Osteoblast (primary cell): ENCODE measurements at regions not wholly inside any gene's neighbourhood (a gene's known extent, or its start where the extent isn't known, plus 50 kb on each side); places are given as distances from the start of the nearest gene placed in this dataset.

Experiments used
- DNase-seq: peaks from one replicate; pipeline ENCODE4 v3.0.0; 2011; ENCODE audit warnings: low spot score, mixed read lengths; ENCODE audit not compliant: insufficient read length; ENCODE audit errors: missing footprints
- H2AFZ ChIP-seq: 2 replicates; pipeline ENCODE4 v1.6.0; 2011; ENCODE audit warnings: mild to moderate bottlenecking, low read length
- H3K27ac ChIP-seq: 2 replicates; pipeline ENCODE4 v1.5.1; 2011; ENCODE audit warnings: mild to moderate bottlenecking, low read depth, low read length, moderate library complexity
- H3K27me3 ChIP-seq: 2 replicates; pipeline ENCODE4 v1.6.0; 2012; ENCODE audit warnings: mild to moderate bottlenecking, control low read depth, inconsistent platforms, low read length, moderate library complexity; ENCODE audit not compliant: insufficient read depth
- H3K36me3 ChIP-seq: 2 replicates; pipeline ENCODE4 v1.5.1; 2011; ENCODE audit warnings: mild to moderate bottlenecking, low read length, control low read depth, moderate library complexity; ENCODE audit not compliant: insufficient read depth
- H3K4me1 ChIP-seq: 2 replicates; pipeline ENCODE4 v1.5.1; 2011; ENCODE audit warnings: mild to moderate bottlenecking, low read length, control low read depth, moderate library complexity; ENCODE audit not compliant: insufficient read depth
- H3K4me2 ChIP-seq: 2 replicates; pipeline ENCODE4 v1.6.0; 2011; ENCODE audit warnings: mild to moderate bottlenecking, low read length; ENCODE audit not compliant: insufficient read depth
- H3K4me3 ChIP-seq: fragments of 200-600 bp; sonication (generic); 3 replicates; pipeline ENCODE4 v1.5.1; 2012; ENCODE audit warnings: mild to moderate bottlenecking, low read length, inconsistent platforms; ENCODE audit not compliant: insufficient read depth
- H3K79me2 ChIP-seq: 2 replicates; pipeline ENCODE4 v1.6.0; 2012; ENCODE audit warnings: mild to moderate bottlenecking, low read length, control low read depth, inconsistent platforms; ENCODE audit not compliant: insufficient read depth
- H3K9me3 ChIP-seq: 2 replicates; pipeline ENCODE4 v1.5.1; 2011; ENCODE audit warnings: low read depth, low read length, control low read depth
- H4K20me1 ChIP-seq: 2 replicates; pipeline ENCODE4 v1.6.0; 2012; ENCODE audit warnings: mild to moderate bottlenecking, low read length, control low read depth; ENCODE audit not compliant: insufficient read depth
- TF ChIP-seq, protein P1 (sequence below): IDR thresholded peaks from 2 replicates; pipeline ENCODE4 v1.5.1; 2011; ENCODE audit warnings: mild to moderate bottlenecking, low read depth, low read length, moderate library complexity; ENCODE audit errors: extremely low read depth

DNA sequence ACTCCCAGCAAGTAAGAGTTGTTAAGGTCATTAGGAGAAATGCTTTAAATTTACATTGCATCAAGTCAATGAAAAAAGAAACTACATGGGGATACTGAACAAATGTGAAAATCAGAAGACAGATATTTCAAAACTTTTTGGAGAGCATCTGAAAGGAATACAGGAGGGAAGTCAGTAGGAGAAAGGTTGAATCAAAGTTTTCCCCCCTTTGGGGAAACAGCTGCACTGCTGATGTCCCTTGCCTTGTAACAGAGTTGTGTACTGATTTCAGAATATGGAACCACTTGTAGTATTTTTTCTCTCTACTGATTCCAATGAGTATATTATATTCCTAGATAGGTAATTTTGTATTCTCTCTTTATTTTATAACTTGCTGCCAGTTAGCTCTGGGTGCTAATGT, 592.5 kb upstream of the ZEB2 start:
- no peak overlapping the region for H3K4me3 ChIP-seq
- no peaks in the 10 kb centered on the region for H3K9me3 ChIP-seq
- no peak for DNase-seq
- no peaks in the 10 kb centered on the region for H3K27me3 ChIP-seq
- no peaks in the 10 kb centered on the region for H3K36me3 ChIP-seq
- TF ChIP-seq, protein P1, sequence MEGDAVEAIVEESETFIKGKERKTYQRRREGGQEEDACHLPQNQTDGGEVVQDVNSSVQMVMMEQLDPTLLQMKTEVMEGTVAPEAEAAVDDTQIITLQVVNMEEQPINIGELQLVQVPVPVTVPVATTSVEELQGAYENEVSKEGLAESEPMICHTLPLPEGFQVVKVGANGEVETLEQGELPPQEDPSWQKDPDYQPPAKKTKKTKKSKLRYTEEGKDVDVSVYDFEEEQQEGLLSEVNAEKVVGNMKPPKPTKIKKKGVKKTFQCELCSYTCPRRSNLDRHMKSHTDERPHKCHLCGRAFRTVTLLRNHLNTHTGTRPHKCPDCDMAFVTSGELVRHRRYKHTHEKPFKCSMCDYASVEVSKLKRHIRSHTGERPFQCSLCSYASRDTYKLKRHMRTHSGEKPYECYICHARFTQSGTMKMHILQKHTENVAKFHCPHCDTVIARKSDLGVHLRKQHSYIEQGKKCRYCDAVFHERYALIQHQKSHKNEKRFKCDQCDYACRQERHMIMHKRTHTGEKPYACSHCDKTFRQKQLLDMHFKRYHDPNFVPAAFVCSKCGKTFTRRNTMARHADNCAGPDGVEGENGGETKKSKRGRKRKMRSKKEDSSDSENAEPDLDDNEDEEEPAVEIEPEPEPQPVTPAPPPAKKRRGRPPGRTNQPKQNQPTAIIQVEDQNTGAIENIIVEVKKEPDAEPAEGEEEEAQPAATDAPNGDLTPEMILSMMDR, result no peak
- H3K79me2 ChIP-seq, result no peaks in the 10 kb centered on the region
- no peaks in the 10 kb centered on the region for H4K20me1 ChIP-seq
- no peak overlapping the region for H3K4me2 ChIP-seq
- H3K4me1 ChIP-seq, result peaks cover 26% of the 10 kb centered on the region
- no peak overlapping the region for H2AFZ ChIP-seq
- H3K27ac ChIP-seq, result no peak overlapping the region

- peaks cover 19% of the 10 kb centered on the region for H3K4me1 ChIP-seq
- no peaks in the 10 kb centered on the region for H3K36me3 ChIP-seq
- DNase-seq, result no peak
- no peaks in the 10 kb centered on the region for H3K79me2 ChIP-seq
- H3K9me3 ChIP-seq, result no peaks in the 10 kb centered on the region
- H3K4me3 ChIP-seq, result no peak overlapping the region
- TF ChIP-seq, protein P1, result no peak
- H4K20me1 ChIP-seq, result no peaks in the 10 kb centered on the region
- no peaks in the 10 kb centered on the region for H3K27me3 ChIP-seq
- peak overlapping the region; percentile 48 for H3K27ac ChIP-seq
- peak overlapping the region; percentile 23 for H2AFZ ChIP-seq
- H3K4me2 ChIP-seq, result no peak overlapping the region
These were observed 590.9 kb upstream of the ZEB2 start for GRCh38 chr2:145110668-145111356.

DNA sequence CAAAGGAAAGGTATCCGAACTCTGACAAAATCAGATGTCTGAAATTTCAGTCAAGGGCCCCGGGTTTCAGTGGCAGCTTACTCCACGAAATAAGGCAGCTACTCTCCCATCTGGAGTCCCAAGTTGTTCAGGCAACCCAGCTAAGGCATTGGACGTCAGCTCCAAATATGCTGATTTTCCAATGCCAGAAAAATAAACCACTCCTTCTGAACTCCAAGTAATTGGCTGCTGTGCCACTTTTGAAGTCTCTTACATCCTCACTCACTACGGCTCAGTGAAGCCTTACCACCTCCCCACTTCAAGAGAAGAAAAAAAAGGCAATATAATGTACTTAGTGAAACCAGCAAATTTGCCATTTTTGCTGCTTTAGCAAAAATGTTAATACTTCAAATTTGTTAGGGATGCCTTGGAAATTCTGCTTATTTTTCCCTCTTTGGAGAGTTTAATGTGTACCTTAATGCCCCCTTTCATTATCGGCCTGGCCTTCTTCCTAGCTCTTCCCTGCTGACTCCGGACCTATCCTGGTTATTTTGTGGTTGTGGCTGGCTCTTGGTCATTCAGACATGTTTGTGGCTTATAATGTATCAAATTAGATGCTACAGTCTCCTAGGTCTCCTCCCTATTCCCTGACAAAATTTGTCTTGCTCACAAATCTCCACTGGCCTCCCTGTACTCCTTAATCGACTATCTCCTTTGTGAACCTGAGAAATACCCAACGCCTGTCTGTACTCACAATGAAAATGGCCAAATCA, 589.2 kb upstream of the ZEB2 start:
- DNase-seq, result no peak
- no peaks in the 10 kb centered on the region for H3K36me3 ChIP-seq
- peaks cover 17% of the 10 kb centered on the region for H3K4me1 ChIP-seq
- peak overlapping the region; percentile 4 for H3K4me3 ChIP-seq
- no peaks in the 10 kb centered on the region for H3K9me3 ChIP-seq
- H3K27ac ChIP-seq, result no peak overlapping the region
- H4K20me1 ChIP-seq, result no peaks in the 10 kb centered on the region
- no peaks in the 10 kb centered on the region for H3K79me2 ChIP-seq
- TF ChIP-seq, protein P1, result no peak
- H3K4me2 ChIP-seq, result peak overlapping the region; percentile 9
- H3K27me3 ChIP-seq, result no peaks in the 10 kb centered on the region
- peak overlapping the region; percentile 74 for H2AFZ ChIP-seq

- no peak for DNase-seq
- TF ChIP-seq, protein P1, result no peak
- Histone ChIP-seq H3K27me3 (no peaks in the 10 kb centered on the region), H3K4me3 (no peak overlapping the region), H2AFZ (peak overlapping the region; percentile 74), H3K4me1 (peaks cover 17% of the 10 kb centered on the region), H3K27ac (no peak overlapping the region), H3K36me3 (no peaks in the 10 kb centered on the region), H3K79me2 (no peaks in the 10 kb centered on the region), H3K9me3 (no peaks in the 10 kb centered on the region), H3K4me2 (no peak overlapping the region), H4K20me1 (no peaks in the 10 kb centered on the region)
These were observed 588.5 kb upstream of the ZEB2 start for GRCh38 chr2:145108361-145108778.
